ENCODE measurements at regions not wholly inside any gene's neighbourhood (a gene's known extent, or its start where the extent isn't known, plus 50 kb on each side); places are given as distances from the start of the nearest gene placed in this dataset.

DNA sequence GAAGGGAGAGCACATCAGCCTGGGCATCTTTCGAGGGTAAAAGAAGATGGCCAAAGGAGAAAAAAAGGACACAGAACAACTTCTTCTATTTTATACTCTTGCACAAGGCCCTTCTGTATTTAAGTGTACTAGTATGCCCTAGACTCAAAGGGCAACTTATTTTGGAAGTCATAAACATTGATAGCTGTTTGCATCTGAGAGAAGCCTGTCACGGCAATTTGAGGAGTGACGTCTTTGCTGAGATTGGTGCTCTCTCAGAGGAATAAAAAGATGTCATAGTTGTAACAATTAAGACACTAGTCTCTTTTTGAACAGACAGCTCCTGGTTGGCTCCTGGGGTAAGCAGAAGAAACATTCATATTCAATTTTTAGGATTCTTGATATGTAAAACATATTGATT is 260.4 kb upstream of the TTC14 start:
- no peak for DNase-seq (ENCODE audit: low spot score)

DNA sequence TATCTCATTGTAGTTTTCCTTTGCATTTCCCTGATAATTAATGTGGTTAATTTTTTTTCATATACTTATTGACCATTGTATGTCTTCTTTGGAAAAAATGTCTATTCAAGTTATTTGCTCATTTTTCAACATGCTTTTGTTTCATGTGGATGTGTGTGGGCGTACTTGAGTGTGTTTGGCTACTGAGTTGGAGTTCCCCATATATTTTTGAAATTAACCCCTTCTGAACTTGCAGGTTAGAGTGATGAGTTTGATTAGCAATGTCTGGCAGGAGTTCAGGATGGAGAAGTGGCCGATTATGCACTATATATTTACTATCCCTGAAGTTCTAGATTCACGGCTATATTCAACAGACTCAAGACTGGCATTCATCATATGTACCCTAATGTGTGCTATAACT is 250.4 kb upstream of the TTC14 start:
- no peak for DNase-seq (ENCODE audit: low spot score)

DNA sequence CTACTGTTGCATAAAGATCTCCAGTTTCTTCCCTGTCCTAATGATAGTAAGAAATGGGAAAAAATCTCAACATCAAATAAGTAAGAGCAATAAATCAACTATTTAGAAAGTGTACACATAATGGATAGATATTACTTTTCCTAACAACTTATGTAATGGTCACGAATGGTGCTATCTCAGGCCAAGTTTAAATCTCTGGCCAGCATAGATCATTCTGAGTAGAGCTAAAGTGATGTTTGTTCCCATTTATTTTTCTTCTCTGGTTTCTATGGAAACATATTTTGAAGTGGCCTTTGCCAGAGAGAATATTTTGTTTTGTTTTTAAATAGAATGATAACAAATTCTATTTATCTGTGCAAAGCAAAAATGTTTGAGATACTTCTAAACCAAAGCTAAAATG is 249.7 kb upstream of the TTC14 start:
- no peak for DNase-seq (ENCODE audit: low spot score)

DNA sequence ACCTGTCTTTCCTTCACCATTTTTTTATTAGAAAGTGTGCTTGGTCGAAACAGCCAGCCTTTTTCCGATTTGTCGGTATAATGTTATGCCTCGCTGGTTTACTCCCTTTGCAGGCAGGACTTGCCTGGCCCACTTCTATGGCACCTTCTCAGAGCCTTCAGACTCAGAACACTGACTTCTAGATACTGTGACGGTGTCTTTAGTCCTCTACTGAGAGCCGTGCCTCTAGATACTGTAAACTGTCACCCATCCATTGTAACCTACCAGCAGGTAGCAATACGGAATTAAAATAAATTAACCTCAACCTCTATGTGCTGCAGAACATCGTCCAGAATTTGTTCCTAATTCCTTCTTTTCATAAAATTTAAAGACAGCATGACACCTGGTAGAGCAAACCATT is 247.7 kb upstream of the TTC14 start:
- DNase-seq (ENCODE audit: low spot score): no peak

GRCh38 chr3:180358179-180358578 is 243.8 kb upstream of the TTC14 start:
- DNase-seq (ENCODE audit: low spot score): no peak

- DNase-seq (ENCODE audit: low spot score): no peak
Observed at GRCh38 chr3:180359061-180359952, 242.7 kb upstream of the TTC14 start.

- no peak for DNase-seq (ENCODE audit: low spot score)
Observed at GRCh38 chr3:180359953-180360279, 242.0 kb upstream of the TTC14 start.

DNA sequence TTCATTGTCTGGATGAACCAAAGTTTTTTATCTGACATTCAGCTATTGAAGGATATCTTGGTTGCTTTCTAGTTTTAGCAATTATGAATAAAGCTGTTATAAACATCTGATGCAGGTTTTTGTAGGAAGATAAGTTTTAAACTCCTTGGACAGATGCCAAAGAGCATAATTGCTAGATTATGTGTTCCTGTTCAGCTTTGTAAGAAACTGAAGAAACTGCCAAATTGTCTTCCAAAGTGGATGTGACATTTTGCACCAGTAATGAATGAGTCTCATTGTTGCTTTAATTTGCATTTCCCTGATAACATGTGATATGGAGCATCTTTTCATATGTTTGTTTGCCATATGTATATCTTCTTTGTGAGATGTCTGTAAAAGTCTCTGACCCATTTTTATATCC is 239.9 kb upstream of the TTC14 start:
- DNase-seq (ENCODE audit: low spot score): no peak

DNA sequence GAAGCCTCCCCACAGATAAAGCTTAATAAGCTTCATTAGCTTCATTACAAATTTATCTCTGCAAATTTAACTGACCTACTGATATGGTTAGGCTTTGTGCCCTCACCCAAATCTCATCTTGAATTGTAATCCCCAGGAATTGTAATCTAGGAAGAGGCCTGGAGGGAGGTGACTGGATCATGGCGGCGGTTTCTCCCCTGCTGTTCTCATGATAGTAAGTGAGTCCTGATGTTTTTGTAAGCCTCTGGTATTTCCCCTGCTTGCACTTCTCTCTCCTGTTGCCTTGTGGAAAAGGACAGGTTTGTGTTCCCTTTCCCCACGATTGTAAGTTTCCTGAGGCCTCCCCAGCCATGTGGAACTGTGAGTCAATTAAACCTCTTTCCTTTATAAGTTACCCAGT is 226.1 kb upstream of the TTC14 start:
- DNase-seq (ENCODE audit: low spot score): no peak

GRCh38 chr3:180378496-180378895 is 223.5 kb upstream of the TTC14 start:
- DNase-seq (ENCODE audit: low spot score): no peak

GRCh38 chr3:180382638-180383180 is 219.3 kb upstream of the TTC14 start:
- no peak for DNase-seq (ENCODE audit: low spot score)

DNA sequence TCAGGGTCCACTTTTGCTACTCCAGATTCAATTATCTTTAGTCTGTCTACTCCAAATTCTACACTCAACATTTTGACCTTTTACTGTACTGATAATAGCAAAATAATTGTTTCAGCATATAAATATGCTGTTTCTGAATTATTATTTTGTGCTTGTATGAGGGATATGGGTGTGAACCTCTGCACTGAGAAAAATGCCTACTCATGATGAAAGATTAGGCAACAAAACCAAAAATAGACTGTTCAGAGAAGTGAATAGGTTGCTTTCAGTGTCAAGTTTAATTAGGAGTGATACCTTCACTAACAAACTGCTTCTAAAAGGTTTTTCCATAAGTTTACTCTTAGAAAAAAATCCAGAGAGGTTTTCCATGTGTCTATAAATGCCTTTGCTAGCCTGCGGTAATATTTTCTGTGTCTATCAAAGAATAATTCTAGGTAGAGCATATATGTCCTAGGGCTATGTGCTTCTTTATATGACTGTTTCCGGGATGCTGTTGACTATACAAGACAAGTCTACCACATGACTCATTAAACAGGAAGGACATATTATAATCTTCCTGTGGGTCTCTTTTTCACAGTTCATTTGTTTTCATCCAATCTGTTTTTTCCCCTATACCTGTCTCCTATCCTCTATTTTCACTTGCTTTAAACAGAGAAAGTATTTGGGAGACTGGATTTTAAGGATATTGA is 218.5 kb upstream of the TTC14 start:
- DNase-seq (ENCODE audit: low spot score): no peak

DNA sequence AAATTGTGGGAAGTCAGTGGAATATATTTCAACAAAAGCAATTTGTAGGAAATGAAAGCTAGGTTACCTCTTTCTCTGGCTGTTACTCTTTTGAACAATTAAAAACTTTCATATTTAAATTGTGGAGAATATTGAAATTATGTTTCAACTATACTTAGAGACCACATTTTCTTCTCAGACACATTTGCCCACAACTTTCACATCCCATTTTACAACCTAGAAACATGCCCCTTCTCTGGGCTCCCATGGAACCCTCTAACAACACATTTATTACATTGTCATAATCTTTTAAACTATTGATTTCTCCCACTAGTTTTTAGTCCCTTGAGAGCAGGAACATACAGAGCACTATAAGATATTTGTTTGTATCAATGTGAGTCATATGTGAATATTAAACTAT is 211.7 kb upstream of the TTC14 start:
- DNase-seq (ENCODE audit: low spot score): no peak

DNA sequence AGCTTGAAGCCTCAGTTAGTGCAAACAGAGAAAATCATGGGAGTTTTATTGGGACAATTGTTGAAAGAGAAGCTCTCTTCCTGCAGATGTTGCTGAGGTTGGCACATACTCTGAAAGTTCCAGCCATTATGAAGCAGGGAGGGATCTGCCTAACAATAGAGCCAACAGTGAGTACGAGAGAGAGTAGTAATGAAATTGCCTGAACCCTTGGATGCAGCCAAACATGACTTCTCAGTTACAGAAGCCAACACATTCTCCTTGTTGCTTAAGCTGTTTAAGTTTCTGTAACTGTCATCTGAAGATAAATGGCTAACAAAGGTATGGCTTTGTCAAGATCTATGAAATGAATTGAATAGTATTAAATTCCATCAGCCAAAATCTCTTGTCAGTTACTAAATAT is 211.0 kb upstream of the TTC14 start:
- DNase-seq (ENCODE audit: low spot score): no peak

DNA sequence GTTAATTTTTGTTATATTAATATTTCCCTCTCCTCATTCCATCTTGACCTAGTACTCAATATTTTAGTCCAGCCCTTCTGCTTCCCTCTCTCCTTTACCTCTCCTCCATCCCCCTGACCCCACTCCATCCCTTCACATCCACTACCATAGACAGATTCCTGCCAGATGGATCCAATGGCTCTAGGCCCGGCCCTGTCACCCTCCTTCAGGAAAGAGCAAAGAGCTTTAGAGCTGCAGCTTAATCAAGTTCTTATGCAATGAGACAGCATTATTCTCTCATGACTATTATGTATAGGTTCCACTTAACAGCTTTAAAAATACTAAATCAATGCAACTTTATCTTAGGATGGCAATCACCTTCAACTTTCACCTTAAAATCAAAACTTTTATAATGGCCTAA is 200.7 kb upstream of the TTC14 start:
- DNase-seq (ENCODE audit: low spot score): no peak

GRCh38 chr3:180402471-180403073 is 199.4 kb upstream of the TTC14 start:
- DNase-seq (ENCODE audit: low spot score): no peak

- DNase-seq (ENCODE audit: low spot score): no peak
Observed at GRCh38 chr3:180403156-180403555, 198.8 kb upstream of the TTC14 start.

DNA sequence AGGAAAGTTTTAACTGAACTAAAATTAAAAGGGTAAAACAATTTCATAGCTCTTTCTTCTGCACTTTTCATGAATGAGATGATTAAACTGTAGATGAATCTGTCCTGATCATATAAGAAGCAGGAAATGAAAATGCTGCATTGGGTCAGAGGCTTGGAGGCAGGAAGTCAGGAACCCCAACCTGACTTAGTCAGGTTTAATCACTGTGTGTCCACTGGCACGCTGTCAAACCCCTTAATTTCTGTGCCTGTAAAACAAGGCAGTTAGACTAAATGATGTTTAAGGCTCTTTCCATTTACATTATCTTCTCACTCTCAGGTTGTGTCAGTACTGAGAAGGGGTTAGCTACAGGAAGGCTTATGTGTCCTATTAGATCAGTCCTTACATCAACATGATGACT is 193.3 kb upstream of the TTC14 start:
- no peak for DNase-seq (ENCODE audit: low spot score)

DNA sequence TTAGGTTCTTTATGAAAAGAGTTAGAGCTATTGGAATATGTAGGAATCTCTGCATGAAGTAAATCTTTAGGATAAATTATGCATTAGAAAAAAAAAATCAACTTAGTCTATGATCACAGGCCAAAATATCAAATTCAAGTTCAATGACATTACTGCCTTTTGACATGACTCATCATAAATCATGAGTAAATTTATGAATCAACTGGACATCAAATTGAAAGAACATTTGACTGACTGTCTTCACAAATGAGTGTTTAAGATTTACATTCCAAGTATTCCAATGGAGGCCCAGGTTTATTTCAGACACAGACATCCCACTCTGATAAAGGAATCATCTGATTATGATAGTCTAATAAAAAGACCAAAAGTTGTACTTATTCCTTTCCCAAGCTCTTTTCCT is 192.8 kb upstream of the TTC14 start:
- DNase-seq (ENCODE audit: low spot score): no peak

- no peak for DNase-seq (ENCODE audit: low spot score)
Observed at GRCh38 chr3:180409883-180410282, 192.1 kb upstream of the TTC14 start.

- no peak for DNase-seq (ENCODE audit: low spot score)
Observed at GRCh38 chr3:180414157-180414556, 187.8 kb upstream of the TTC14 start.

GRCh38 chr3:180416111-180416594 is 185.8 kb upstream of the TTC14 start:
- DNase-seq (ENCODE audit: low spot score): no peak

DNA sequence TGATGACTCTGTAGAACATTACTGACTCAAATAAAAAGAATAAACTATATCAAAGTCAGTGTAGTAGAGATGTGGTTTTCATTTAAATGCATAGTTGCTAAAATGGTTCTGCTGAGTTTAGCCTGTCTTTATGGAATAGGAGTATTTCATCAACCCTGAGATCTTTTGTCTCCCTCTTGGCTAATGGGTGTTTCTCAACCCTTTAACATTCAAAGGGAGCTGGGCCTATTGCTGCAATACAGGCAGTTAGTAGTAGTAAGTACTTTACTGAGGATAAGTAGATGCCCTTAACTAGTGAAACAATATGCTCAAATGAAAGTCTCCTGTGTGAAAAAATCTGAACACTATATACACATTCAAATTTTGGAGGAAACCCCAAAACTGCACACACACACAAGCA is 184.7 kb upstream of the TTC14 start:
- no peak for DNase-seq (ENCODE audit: low spot score)
